GM18909 (cell line): ENCODE measurements at regions not wholly inside any gene's neighbourhood (a gene's known extent, or its start where the extent isn't known, plus 50 kb on each side); places are given as distances from the start of the nearest gene placed in this dataset.
A peak's percentile ranks its signal among the peaks of the same experiment; 100 is the strongest.
"Not testable (repeated sequence)": the region's sequence is repeated elsewhere in the genome, so short reads cannot be mapped to it uniquely, and the experiment has no call there.

ENCODE experiments used
- ATAC-seq: cut with Tn5 transposase; IDR thresholded peaks from one replicate; pipeline ENCODE4 v1.9.1; 2021; ENCODE audit warnings: mild to moderate bottlenecking; ENCODE audit not compliant: unreplicated experiment, poor library complexity

DNA sequence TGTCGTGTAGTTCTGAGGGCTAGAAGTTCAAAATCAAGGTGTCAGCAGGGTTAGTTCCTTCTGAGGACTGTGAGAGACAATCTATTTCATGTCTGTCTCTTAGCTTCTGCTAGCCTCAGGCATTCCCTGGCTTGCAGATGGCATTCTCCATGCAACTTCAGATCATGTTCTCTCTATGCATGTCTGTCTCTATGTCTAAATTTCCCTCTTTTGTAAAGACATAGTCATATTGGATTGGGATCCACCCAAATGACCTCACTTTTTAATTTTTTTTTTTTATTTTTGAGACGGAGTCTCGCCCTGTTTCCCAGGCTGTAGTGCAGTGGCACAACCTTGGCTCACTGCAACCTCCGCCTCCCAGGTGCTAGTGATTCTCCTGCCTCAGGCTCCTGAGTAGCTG is 104.6 kb downstream of the RAP2B start:
- no peak for ATAC-seq

DNA sequence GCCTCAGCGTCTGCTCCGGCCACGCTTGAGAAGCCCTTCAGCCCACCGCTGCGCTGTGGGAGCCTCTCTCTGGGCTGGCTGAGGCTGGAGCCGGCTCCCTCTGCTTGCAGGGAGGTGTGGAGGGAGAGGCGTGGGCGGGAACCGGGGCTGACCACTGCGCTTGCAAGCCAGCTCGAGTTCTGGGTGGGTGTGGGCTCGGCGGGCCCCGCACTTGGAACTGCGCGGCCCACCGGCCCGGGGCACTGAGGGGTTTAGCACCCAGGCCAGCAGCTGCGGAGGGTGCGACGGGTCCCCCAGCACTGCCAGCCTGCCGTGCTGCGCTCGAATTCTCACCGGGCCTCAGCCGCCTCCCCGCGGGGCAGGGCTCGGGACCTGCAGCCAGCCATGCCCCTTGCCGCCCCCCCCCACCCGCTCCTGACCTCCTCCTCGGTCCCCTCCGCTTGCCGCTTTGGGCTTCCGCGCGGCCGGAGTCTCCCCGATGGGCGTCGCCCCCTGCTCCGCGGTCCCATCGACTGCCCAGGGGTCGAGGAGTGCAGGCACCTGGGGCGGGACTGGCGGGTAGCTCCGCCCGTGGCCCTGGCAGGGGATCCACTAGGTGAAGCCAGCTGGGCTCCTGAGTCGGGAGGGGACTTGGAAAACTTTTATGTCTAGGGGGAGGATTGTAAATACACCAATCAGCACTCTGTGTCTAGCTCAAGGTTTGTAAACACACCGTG is 106.7 kb downstream of the RAP2B start:
- ATAC-seq = no peak

DNA sequence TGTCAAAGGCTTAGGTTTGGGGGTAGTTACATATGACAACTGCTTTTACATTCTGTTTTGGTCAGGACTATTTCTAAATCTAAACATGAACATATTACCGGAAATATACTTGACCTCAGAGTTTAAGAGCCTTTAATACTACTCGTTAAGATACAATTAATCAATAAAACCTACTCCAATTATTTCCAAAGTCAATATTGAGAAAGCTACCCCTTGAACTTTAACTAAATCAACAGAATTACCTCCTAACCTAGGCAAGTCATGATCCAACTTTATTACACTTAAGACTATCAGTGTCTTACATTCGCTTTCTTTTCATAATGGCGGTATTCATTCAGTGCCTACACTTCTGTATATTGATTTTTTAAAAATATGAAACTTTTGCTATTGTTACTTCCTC is 107.7 kb downstream of the RAP2B start:
- ATAC-seq = no peak

DNA sequence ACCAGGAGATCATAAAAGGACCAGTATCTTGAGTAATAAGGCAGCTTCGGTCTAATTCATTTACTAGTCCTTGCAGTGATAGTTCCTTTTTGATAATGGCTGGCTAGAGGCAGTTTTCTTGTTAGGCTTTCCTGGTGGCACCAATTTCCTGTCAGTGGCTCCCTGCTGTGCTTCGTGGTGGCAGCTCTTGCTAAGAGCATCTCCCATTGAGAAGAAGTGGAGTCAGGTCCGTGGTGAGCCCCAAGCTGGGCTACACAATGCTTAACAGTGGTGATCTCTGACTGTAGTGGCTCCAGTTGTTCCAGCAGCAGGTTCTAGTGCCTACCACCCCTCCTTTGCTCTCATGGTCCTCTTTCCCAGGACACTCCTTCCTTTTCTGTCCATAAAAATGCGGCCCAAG is 111.2 kb downstream of the RAP2B start:
- ATAC-seq = no peak

DNA sequence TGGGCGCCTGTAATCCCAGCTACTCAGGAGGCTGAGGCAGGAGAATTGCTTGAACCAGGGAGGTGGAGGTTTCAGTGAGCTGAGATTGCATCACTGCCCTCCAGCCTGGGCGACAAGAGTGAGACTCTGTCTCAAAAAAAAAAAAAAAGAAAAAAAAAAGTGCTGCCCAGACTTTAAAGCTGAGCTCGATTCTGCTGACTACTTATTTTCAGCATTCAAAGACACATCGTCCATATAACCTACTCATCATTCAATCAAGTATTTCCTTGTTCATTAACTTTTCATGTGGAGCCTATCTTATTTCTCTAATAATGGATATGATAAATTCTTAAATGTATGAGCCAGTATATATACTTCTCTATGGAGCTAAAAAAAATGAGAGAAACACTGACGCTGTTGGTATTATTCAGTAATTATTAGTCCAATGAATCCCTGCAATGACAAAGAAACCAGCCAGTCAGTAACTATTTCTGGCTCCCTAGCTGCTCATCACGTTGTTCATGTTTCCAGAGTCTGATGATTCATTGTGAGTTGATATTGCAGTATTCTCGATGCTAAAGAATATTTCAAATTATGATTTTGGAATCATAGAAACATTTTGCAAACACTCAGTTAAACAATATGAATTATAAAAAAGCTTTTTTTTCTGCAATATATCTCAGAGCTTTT is 111.9 kb downstream of the RAP2B start:
- no peak for ATAC-seq

DNA sequence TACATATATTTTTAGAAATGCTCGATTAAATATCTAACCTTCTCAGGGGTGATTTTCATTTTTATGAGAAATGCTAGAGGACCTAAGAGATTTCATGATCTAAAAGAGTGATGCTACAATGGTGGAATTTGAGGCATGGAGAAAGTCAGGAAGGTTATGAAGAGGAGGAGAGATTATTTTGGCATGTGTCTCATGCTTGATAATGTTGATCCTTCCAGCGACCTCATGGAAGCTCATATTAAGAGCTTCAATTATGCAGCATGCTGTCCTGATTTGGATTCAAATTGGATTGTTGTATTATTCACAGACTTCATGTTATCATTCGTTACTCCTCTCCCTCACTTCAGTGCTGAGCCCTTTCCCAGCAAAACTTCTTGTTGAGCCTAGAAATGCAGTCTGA is 112.5 kb downstream of the RAP2B start:
- ATAC-seq = no peak

DNA sequence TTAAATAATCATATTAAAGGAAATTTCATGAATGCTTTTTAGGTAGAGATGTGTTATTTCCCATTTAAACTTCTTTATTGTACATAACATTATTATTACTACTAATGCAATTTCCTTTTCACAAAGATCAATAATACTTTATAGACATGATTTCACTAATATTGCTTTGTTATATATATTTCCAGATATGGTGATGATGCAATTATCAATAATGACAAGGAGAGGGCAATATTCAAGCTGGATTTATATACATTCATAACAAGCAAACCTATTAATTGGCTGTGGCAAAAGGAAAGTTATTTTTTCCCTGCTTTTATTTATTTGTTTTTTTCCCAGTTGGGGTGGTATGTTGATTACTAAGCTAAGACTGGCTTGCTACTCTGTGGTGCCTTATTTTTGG is 113.5 kb downstream of the RAP2B start:
- no peak for ATAC-seq

DNA sequence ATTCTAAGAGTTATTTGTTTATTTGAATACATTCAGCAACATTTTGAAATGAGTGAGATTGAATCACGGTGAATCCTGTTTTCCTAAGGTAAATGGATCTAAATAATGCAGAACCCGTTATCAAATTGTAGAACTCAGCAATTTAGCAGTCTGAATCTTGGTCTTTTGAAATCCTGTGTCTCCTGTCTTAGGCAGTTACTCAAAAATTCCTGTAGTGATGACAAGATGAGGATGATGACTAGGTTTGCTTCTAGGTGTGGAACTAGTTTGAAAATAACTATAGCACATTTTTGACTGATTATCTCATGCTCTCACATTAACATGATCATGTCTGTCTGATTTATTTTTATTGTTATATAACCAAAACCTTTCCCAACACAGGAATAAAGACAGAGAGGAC is 115.0 kb downstream of the RAP2B start:
- ATAC-seq = no peak

DNA sequence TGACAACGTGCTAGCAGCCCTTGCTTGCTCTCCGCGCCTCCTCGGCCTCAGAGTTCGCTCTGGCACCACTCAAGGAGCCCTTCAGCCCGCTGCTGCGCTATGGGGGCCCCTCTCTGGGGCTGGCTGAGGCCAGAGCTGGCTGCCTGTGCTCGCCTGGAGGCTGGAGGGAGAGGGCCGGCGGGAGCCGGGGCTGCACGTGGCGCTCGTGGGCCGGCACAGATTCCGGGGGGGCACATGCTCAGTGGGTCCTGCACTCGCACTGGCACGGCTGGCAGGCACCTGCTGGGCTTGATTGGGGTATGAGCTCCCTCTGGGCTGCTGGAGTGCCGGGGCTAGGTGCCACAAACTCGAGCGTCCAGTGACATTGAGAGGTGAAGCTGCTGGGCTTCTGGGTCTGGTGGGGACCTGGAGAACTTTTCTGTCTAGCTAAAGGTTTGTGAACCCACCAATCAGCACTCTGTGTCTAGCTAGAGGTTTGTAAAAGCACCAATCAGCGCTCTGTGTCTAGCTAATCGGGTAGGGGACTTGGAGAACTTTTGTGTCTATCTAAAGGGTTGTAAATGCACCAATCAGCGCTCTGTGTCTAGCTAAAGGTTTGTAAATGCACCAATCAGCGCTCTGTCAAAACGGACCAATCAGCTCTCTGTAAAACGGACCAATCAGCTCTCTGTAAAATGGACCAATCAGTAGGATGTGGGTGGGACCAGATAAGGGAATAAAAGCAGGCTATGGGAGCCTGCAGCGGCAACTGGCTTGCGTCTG is 119.4 kb downstream of the RAP2B start:
- ATAC-seq = not testable (repeated sequence)

DNA sequence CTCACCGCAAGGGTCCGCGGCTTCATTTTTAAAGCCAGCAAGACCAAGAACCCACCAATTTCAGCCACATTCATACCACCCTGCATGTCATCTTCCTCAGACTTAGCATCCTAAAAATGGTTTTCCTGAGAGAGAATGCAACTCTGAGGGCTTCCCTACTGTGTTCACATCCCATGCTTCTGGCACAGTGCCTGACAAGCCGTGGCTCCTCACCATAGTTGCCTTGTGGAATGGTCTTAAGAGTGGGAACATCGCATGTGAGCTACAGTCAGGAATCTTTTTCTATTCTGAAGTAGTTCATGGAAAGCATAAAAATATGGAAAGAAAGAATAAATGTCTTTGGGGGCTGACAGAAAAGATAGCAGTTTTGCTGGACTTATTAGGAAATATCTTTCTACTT is 120.3 kb downstream of the RAP2B start:
- no peak for ATAC-seq

DNA sequence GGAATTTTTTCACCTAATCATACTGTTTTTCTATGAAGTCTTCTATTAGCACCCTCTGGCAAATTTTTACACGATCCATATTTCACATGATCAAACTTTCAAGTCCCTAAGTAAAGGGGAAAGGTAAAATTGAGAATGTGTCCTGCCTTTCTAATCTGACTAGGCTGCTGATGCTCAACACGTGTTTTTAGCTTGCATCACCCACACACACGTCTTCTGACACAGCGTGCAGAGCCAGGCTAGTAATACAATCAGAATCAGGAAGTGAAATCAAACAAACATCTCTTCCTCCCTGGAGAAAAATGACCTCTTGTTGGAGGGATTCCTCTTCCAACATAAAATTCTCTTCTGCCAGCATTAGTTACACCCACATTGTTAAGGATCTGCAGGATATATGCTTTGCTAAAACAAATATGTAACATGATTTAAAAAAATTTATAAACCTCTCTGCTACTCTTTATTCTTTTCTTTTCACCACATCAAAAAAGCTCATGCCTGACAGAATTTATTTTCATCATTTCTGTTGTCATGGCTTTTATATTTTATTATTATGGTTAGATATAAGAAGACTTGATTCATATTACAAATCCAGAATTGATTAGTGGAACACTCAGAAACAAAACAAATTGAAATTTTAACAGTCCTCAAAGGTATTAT is 122.4 kb downstream of the RAP2B start:
- ATAC-seq = peak; percentile 64

DNA sequence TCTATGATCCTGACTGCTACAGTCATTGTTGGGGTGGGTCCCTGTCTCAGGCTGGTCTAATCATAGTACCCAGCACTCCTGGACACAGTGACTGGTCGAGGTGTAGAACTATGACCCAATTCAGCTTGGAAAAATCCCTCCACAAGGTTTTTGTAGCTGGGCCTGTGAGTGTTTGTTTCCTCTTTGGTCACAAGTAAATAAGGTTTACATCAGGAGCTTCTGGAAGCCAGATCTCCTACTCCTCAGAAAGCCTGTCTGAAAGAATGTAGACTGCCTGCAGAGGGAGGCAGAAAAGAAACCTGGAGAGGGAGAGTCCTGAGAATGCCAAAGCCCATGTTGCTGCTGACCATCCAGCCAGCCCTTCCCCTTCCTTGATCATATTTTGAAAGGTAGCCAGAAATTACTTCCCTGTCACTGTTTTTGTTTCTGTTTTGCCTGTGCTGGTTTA is 123.2 kb downstream of the RAP2B start:
- no peak for ATAC-seq

DNA sequence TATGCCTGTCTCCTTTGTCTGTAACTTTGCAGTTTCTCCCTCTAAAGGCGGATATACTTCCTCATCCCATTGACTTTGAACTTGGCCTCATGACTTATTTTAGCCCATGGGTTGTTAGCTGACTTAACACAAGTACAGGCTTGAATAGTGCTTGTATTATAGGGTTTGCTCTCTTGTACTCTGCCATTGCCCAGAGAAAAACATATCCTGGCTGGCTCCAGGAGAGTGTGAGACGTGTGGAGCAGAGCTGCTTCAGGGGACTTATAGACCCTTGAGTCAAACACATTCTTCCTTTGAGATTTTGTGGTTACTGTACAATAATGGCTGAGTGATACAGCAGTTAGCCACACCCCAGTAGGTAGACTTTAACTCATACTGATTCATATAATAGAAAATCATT is 124.0 kb downstream of the RAP2B start:
- ATAC-seq = no peak

DNA sequence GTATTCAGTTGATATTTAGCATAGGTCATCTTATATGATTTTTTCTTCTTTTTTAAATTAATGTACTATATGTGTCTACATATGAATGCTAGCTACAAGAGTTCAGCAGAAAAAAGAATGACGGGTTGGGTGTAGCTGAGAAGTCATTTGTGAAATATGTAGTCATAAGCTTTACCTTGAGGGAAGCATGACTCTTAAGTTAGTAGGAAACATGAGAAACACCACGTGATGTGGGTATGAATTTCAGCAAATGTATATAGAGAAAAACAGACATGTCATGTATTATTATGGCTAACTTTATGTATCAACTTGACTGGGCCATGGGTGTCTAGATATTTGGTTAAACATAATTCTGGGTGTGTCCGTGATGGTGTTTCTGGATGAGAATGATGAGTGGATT is 125.0 kb downstream of the RAP2B start:
- ATAC-seq = no peak

DNA sequence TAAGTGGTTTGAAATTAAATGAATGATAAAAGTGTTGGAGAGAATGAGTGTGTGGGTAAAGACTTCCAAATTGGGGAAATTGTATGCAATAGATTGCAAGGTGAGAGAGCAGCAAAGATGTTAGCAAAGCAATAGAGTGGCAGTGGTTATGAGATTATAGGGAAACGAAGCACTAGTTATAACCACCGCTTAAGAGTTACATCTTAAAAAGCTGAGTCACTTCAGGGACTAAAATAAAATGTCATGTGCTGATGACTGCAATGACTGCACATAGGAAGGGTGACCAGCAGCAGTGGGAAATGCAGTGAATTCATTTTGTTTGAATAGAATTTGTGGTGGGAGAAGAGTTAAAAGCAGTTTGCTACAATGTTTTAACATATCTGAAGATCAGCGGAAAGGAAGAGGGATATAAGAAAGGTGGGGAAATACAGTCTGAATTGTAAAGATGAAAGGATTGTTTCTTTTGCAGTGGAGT is 127.3 kb downstream of the RAP2B start:
- ATAC-seq = no peak

DNA sequence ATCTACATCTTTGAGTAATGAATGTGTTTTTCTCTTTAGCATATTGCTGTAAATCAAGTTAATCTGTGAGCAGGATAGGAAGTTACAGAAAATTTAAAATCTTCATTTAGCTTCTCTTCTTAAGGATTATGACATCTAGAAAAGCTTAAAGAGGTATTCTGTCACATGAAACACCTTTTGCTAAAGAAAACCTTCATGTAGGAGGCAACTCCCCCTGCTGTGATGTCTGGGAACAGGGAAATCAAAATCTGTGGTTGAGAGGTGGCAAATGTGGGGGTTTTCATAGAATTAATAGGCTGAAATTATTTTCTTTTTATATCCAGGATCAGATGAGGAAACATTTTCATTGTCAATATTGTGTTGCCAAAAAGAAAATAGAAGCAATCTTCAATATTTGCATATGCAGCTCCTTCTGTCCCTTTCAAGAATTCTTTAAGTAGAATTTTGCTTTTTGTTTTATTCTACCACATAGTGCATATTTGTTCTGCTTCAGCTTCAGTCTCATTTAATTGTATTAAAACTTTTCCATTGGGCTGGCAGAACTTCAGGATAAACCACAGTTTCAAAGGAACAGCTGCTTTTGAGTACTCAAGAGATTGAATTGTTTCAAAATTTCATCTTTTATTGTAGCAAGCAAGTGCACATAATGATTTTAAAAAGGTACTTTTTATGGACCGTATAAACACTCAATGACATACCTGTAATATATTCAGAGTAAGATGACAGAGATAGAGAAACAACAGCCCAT is 128.4 kb downstream of the RAP2B start:
- ATAC-seq = no peak

DNA sequence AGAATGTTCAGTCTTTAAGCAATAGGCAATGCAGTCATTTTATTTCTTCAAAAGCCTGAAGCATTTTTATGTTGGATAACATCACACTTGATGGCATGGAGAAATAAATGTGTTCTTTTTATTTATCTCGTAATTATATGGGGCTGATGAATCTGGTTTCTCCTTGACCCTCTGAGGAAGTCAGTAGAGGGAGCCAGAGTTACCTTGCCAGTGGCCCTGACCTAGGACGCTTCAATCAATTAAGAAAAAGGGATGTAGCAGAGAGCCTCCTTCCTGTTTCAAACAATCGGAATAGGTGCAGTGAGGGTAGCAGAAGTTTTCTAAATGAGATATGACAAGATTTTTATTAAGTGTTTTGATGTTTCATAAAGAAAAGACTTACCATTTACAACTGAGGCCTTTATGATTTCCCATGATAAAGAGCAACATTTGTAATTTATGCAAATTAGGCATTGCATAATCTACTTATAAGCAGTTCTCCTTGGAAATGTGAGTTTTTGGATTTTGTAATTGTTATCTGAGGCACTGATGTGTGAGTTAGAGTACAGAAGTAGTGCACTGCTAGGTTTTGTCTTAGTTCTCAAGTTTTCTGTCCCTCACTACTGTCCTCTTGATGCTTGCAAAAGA is 129.1 kb downstream of the RAP2B start:
- ATAC-seq = peak; percentile 60

DNA sequence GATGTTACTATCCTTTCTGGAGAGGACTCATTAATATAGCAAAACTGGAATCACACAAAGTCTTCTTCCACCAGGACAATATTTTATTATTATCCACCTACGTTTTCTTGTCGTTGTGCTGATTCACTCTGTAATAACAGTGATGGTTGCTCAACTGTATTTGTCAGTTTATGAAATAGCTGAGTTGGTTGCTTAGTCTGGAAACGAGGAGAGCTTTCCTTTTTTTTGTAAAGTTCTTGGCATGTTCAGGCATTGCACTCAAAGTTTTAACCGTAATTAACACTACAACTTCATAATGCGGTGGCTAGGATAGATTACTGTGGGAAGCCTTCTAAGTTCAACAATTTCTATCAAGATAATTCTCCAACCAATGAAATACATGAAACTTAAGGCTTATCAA is 131.2 kb downstream of the RAP2B start:
- ATAC-seq = no peak

DNA sequence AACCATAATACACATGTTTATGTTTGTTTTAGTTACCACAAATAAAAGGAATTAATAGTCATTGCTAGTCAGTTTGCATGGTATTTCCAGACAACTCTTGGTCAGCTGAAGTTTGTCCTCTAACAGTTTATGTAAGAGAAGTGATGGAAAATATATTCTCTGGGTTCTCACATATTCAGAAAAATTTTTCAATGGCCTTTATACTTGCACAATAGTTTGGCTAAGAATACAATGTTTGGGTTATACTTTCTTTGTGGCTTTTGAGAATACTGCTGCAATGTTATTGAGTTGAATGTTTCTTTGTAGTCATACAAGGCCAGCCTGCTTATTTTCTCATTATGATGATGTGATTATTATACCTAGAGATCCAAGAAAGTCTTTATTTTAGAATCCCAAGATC is 133.9 kb downstream of the RAP2B start:
- no peak for ATAC-seq

DNA sequence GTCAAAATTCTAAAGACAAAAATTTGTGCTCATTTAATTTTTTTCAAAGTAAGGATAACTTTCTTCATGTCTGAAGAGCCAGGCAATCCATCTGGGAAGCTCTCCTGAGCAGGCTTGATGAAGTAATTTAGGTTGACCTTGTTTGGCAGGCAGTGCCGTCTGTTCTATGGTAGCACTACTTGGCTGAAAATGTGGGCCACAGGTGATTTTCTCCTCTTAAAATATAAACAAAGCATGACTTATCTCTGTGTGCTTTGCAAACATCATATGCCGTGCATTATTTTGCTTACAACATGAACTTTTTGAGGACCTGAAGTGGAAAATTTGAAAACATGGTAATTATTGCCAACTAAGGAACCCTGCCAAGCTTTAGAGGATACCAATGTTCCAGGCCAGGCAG is 143.2 kb downstream of the RAP2B start:
- ATAC-seq = no peak
